ENCODE measurements at regions not wholly inside any gene's neighbourhood (a gene's known extent, or its start where the extent isn't known, plus 50 kb on each side); places are given as distances from the start of the nearest gene placed in this dataset.

- TF ChIP-seq CTCF (IDR thresholded peaks at IDR 0.05): no peak
- TF ChIP-seq POLR2A (IDR thresholded peaks at IDR 0.05; ENCODE audit: low read depth): no peak
- TF ChIP-seq POLR2AphosphoS5 (IDR thresholded peaks at IDR 0.05): no peak
Observed at GRCh38 chr16:7805686-7806396, 473.2 kb downstream of the RBFOX1 start.

Measured in esophagus muscularis mucosa (tissue), 3 donors.